MM.1S (cell line): ENCODE measurements at regions not wholly inside any gene's neighbourhood (a gene's known extent, or its start where the extent isn't known, plus 50 kb on each side); places are given as distances from the start of the nearest gene placed in this dataset.

Experiments
- CTCF ChIP-seq: fragments of 300-600 bp; sonication (generic); IDR thresholded peaks from 2 replicates; pipeline ENCODE4 v1.5.1; 2016; ENCODE audit warnings: antibody characterized with exemption, low read length, mixed read lengths
- EZH2 ChIP-seq: fragments of 300-600 bp; sonication (generic); optimal IDR thresholded peaks from 2 replicates; pipeline ENCODE3; 2017; ENCODE audit warnings: low read depth, mild to moderate bottlenecking, antibody characterized with exemption, low read length, mixed read lengths
- EZH2phosphoT487 ChIP-seq: fragments of 300-600 bp; sonication (generic); IDR thresholded peaks from 2 replicates; pipeline ENCODE4 v1.6.1; 2018; ENCODE audit warnings: antibody characterized with exemption, low read length

DNA sequence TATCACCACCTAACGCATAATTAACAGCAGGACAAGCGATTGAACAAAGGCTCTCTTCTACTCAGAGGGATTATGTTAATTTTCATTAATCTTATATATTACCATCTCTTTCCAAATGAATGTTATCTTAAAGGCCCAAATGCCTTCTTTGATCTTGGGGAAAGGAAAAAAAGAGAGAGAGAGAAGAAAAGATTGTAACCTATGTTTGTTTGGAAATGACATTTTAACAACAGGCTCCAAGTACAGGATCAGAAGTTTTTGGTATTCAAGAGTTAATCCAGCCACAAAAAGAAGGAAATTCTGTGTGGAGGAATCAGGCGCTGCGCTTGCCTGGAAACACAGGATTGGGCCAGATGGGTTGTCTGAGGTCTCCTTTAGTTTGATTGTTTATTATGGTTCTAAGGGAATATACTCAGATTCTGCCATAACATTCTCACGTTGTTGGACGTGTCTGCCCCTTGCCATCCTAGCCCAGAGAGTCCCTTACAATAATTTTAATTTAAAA is 100.7 kb upstream of the STX18 start:
- TF ChIP-seq EZH2 (no peak), CTCF (no peak), EZH2phosphoT487 (no peak)
